ENCODE measurements at regions not wholly inside any gene's neighbourhood (a gene's known extent, or its start where the extent isn't known, plus 50 kb on each side); places are given as distances from the start of the nearest gene placed in this dataset.

DNA sequence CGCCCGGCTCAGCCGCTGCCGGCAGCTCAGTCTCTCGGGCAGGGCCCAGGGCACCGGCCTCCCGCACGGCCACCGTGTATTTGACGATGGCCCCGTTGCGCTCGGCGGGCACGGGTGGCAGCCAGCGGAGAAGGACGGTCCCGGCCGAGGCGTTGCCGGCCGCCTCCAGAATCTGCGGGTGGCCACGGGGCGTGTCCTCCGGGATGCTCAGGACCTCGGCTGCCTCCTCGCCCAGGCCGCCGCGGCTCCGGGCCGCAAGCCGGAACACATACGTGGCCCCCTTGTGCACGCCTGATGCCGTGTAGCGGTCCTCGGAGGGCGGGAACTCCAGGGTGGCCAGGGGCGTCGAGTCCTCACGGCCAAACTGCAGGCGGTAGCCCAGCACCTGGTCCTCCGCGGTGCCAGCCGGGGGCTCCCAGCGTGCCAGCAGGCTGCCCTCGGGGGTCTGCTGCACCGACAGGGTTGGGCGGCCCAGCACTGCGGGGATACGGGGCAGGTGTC lies 117.7 kb downstream of the PTPRS start:
- H3K4me2 ChIP-seq = no peak overlapping the region
- H3K4me1 ChIP-seq (ENCODE audit: control insufficient read depth in 1 of 2, insufficient read depth in 2 of 2, low read depth in 1 of 2, low read length in 1 of 2) = no peaks in the 10 kb centered on the region
- H2AFZ ChIP-seq (ENCODE audit: low read depth) = no peak overlapping the region
- DNase-seq = no peak
- H3K79me2 ChIP-seq (ENCODE audit: insufficient read depth) = no peaks in the 10 kb centered on the region
- peaks cover 25 to 48% of the 10 kb centered on the region in 2 experiments for H3K36me3 ChIP-seq (replicated peaks in 1 of 2; ENCODE audit: control insufficient read depth in 1 of 2, insufficient read depth in 2 of 2, low read length in 1 of 2)
- H3K9me3 ChIP-seq = no peaks in the 10 kb centered on the region
- H3F3A ChIP-seq (replicated peaks; ENCODE audit: insufficient read depth) = no peaks in the 10 kb centered on the region
- no peaks in the 10 kb centered on the region for H3K9me2 ChIP-seq
- no peak overlapping the region for H3K9ac ChIP-seq
- CTCF ChIA-PET = no interaction called here
- no peak overlapping the region for H3K27ac ChIP-seq (ENCODE audit: low read depth in 2 of 2, low read length in 1 of 2)
- TF ChIP-seq MXI1 (IDR thresholded peaks at IDR 0.05; ENCODE audit: low read depth, low read length) = no peak
- no peak for TF ChIP-seq TAF1 (IDR thresholded peaks at IDR 0.05; ENCODE audit: borderline replicate concordance, low read depth, low read length)
- TF ChIP-seq, protein P1, sequence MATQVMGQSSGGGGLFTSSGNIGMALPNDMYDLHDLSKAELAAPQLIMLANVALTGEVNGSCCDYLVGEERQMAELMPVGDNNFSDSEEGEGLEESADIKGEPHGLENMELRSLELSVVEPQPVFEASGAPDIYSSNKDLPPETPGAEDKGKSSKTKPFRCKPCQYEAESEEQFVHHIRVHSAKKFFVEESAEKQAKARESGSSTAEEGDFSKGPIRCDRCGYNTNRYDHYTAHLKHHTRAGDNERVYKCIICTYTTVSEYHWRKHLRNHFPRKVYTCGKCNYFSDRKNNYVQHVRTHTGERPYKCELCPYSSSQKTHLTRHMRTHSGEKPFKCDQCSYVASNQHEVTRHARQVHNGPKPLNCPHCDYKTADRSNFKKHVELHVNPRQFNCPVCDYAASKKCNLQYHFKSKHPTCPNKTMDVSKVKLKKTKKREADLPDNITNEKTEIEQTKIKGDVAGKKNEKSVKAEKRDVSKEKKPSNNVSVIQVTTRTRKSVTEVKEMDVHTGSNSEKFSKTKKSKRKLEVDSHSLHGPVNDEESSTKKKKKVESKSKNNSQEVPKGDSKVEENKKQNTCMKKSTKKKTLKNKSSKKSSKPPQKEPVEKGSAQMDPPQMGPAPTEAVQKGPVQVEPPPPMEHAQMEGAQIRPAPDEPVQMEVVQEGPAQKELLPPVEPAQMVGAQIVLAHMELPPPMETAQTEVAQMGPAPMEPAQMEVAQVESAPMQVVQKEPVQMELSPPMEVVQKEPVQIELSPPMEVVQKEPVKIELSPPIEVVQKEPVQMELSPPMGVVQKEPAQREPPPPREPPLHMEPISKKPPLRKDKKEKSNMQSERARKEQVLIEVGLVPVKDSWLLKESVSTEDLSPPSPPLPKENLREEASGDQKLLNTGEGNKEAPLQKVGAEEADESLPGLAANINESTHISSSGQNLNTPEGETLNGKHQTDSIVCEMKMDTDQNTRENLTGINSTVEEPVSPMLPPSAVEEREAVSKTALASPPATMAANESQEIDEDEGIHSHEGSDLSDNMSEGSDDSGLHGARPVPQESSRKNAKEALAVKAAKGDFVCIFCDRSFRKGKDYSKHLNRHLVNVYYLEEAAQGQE (IDR thresholded peaks at IDR 0.05; ENCODE audit: low read depth, low read length) = no peak
- TF ChIP-seq, protein P2, sequence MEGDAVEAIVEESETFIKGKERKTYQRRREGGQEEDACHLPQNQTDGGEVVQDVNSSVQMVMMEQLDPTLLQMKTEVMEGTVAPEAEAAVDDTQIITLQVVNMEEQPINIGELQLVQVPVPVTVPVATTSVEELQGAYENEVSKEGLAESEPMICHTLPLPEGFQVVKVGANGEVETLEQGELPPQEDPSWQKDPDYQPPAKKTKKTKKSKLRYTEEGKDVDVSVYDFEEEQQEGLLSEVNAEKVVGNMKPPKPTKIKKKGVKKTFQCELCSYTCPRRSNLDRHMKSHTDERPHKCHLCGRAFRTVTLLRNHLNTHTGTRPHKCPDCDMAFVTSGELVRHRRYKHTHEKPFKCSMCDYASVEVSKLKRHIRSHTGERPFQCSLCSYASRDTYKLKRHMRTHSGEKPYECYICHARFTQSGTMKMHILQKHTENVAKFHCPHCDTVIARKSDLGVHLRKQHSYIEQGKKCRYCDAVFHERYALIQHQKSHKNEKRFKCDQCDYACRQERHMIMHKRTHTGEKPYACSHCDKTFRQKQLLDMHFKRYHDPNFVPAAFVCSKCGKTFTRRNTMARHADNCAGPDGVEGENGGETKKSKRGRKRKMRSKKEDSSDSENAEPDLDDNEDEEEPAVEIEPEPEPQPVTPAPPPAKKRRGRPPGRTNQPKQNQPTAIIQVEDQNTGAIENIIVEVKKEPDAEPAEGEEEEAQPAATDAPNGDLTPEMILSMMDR (IDR thresholded peaks at IDR 0.05) = no peak
- TF ChIP-seq RXRA (IDR thresholded peaks at IDR 0.05; ENCODE audit: borderline replicate concordance, low read depth) = no peak
- TF ChIP-seq, protein P3, sequence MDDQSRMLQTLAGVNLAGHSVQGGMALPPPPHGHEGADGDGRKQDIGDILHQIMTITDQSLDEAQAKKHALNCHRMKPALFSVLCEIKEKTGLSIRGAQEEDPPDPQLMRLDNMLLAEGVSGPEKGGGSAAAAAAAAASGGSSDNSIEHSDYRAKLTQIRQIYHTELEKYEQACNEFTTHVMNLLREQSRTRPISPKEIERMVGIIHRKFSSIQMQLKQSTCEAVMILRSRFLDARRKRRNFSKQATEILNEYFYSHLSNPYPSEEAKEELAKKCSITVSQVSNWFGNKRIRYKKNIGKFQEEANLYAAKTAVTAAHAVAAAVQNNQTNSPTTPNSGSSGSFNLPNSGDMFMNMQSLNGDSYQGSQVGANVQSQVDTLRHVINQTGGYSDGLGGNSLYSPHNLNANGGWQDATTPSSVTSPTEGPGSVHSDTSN (IDR thresholded peaks at IDR 0.05) = no peak
- no peak for TF ChIP-seq EP300 (IDR thresholded peaks at IDR 0.05; ENCODE audit: borderline replicate concordance in 1 of 2, low read depth in 1 of 2, low read length in 1 of 2)
- TF ChIP-seq RFX5 (IDR thresholded peaks at IDR 0.05; ENCODE audit: low read length) = no peak
- TF ChIP-seq, protein P4, sequence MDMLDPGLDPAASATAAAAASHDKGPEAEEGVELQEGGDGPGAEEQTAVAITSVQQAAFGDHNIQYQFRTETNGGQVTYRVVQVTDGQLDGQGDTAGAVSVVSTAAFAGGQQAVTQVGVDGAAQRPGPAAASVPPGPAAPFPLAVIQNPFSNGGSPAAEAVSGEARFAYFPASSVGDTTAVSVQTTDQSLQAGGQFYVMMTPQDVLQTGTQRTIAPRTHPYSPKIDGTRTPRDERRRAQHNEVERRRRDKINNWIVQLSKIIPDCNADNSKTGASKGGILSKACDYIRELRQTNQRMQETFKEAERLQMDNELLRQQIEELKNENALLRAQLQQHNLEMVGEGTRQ (IDR thresholded peaks at IDR 0.05; ENCODE audit: borderline replicate concordance, low read depth, low read length) = no peak
- TF ChIP-seq JUND (IDR thresholded peaks at IDR 0.05) = no peak
- no peaks in the 10 kb centered on the region for H4K20me1 ChIP-seq (ENCODE audit: insufficient read depth)
- WGBS (ENCODE audit: low lambda C conversion rate) = 98% methylated on average over 10 of the region's 53 CpGs
- POLR2A ChIA-PET = no interaction called here
- no peaks in the 10 kb centered on the region for H3K27me3 ChIP-seq (ENCODE audit: insufficient read depth)
- no peak overlapping the region for H3K4me3 ChIP-seq (ENCODE audit: low read depth in 2 of 2, low read length in 1 of 2)

All from SK-N-SH (cell line).